ENCODE measurements at regions not wholly inside any gene's neighbourhood (a gene's known extent, or its start where the extent isn't known, plus 50 kb on each side); places are given as distances from the start of the nearest gene placed in this dataset.

DNA sequence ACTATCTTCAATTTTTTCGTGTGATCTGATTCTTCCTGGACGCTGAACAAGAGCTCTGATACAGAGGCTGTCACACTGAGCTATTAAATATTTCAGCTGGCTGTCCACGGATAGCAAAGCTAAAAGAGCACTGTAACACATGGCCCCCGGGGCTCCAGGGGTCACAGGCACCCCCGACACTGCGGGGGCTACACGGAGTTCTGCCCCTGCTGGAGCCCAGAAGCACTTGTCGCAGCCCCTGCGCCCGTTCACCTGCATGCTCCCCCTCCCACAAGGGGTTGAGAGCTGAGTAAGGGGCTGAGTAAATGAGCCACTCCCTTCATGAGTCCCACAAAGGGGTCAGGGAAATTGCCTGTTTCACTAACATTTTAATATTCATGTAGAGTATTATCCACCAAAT, 316.3 kb downstream of the TMEM167A start:
- DNase-seq, result no peak
- Mint-ChIP-seq H3K4me1 (no peaks in the 10 kb centered on the region), H3K4me3 (no peak overlapping the region), H3K36me3 (no peaks in the 10 kb centered on the region), H3K27me3 (no peaks in the 10 kb centered on the region), H3K27ac (no peak overlapping the region), H3K9me3 (no peaks in the 10 kb centered on the region)
- H3K9me3 ChIP-seq (ENCODE audit: control insufficient read depth in 2 of 2, low read length in 2 of 2), result no peaks in the 10 kb centered on the region
- no peaks in the 10 kb centered on the region for H3K36me3 ChIP-seq (ENCODE audit: control insufficient read depth, insufficient read depth, low read length)
- no peaks in the 10 kb centered on the region for H3K4me1 ChIP-seq (ENCODE audit: control insufficient read depth, insufficient read depth, low read length, poor library complexity, severe bottlenecking)
- no peak for ATAC-seq (ENCODE audit: low read depth in 2 of 2)
- no peak overlapping the region for H3K27ac ChIP-seq (ENCODE audit: insufficient read depth, low read length, poor library complexity, severe bottlenecking)
- no peak overlapping the region for H3K4me3 ChIP-seq (ENCODE audit: low read depth, low read length)
- H3K27me3 ChIP-seq (ENCODE audit: control insufficient read depth, insufficient read depth, low read length), result no peaks in the 10 kb centered on the region

DNA sequence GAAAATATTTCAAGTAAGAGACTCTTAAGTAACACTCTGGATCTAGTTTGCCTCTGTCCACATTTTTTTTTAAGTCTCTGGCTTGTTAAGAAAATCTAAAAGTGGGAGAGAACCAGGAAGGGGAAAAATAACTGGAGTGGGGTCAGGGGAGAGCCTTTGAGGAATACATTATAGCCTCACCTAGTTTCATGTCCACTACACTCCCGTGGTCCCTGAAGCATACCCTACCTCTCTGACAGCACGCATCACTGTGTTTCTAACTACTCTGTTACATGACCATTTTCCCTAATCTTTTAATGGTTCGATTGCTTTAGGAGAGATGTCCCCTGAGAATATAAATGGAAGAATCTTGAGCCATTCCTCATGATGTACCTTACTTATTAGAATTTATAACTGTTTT, 318.3 kb downstream of the TMEM167A start:
- H3K9me3 Mint-ChIP-seq, result no peaks in the 10 kb centered on the region
- no peak overlapping the region for H3K4me3 Mint-ChIP-seq
- no peak for DNase-seq
- Histone ChIP-seq H3K27ac (ENCODE audit: insufficient read depth, low read length, poor library complexity, severe bottlenecking) (no peak overlapping the region), H3K4me3 (ENCODE audit: low read depth, low read length) (no peak overlapping the region), H3K9me3 (ENCODE audit: control insufficient read depth in 2 of 2, low read length in 2 of 2) (no peaks in the 10 kb centered on the region), H3K36me3 (ENCODE audit: control insufficient read depth, insufficient read depth, low read length) (no peaks in the 10 kb centered on the region), H3K4me1 (ENCODE audit: control insufficient read depth, insufficient read depth, low read length, poor library complexity, severe bottlenecking) (no peaks in the 10 kb centered on the region), H3K27me3 (ENCODE audit: control insufficient read depth, insufficient read depth, low read length) (no peaks in the 10 kb centered on the region)
- no peaks in the 10 kb centered on the region for H3K36me3 Mint-ChIP-seq
- H3K27ac Mint-ChIP-seq, result no peak overlapping the region
- H3K27me3 Mint-ChIP-seq, result no peaks in the 10 kb centered on the region
- H3K4me1 Mint-ChIP-seq, result no peaks in the 10 kb centered on the region
- no peak for ATAC-seq (ENCODE audit: low read depth in 2 of 2)

DNA sequence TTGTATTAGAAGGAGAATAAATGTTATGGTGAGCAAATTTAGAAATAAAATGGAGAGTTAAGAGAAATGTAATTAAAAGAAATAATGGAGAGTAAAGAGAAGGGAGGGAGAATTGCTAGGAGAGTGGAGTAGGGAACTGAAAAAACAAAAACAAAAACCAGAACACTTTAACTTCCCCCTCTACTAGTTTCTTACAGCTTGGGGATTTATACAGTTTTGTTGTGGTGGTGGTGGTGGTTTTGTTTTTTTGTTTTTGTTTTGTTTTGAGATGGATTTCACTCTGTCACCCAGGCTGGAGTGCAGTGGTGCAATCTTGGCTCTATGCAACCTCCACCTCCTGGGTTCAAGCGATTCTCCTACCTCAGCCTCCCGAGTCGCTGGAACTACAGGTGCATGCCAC, 322.4 kb downstream of the TMEM167A start:
- no peaks in the 10 kb centered on the region for H3K9me3 ChIP-seq (ENCODE audit: control insufficient read depth in 2 of 2, low read length in 2 of 2)
- H3K4me3 ChIP-seq (ENCODE audit: low read depth, low read length), result no peak overlapping the region
- no peaks in the 10 kb centered on the region for H3K4me1 ChIP-seq (ENCODE audit: control insufficient read depth, insufficient read depth, low read length, poor library complexity, severe bottlenecking)
- H3K36me3 ChIP-seq (ENCODE audit: control insufficient read depth, insufficient read depth, low read length), result no peaks in the 10 kb centered on the region
- no peak overlapping the region for H3K4me3 Mint-ChIP-seq
- H3K27ac Mint-ChIP-seq, result no peak overlapping the region
- ATAC-seq (ENCODE audit: low read depth in 2 of 2) (no peak), DNase-seq (no peak)
- H3K27me3 ChIP-seq (ENCODE audit: control insufficient read depth, insufficient read depth, low read length), result no peaks in the 10 kb centered on the region
- H3K27ac ChIP-seq (ENCODE audit: insufficient read depth, low read length, poor library complexity, severe bottlenecking), result no peak overlapping the region
- no peaks in the 10 kb centered on the region for H3K27me3 Mint-ChIP-seq
- no peaks in the 10 kb centered on the region for H3K4me1 Mint-ChIP-seq
- H3K9me3 Mint-ChIP-seq, result peaks cover 0 to 6% (median 0%) of the 10 kb centered on the region in 7 donors
- no peaks in the 10 kb centered on the region for H3K36me3 Mint-ChIP-seq

DNA sequence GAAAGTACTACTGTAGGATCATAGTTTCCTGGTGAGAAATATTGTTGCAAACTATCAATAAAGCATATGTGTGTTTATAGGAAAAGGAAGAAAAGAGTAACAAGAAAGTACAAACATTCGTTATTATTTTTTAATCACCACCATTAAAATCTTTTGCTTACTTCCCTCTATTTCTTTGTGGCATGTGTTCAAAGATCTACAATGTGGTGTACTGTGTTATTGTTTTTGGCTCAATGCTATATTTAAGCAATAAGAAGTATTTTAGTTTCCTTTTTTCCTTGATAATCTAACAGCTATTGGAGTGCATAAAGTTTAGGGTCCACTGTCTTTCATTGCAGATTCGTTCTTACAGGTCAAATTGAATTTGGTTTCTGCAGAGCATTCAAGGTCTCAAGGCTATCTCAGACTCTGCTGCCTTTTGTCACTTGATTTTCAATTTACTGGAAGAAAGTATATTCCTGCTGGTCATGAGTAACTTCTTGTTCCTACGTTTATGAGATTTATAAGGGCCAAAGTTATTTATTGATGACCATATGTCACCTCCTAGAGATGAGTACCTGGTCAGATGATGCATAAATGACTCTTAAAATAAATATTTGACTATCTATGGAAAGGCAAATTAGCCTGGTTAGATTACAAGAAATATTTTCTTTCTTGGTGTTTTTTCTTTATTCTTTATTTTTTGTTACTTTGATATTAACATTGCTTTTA, 323.0 kb downstream of the TMEM167A start:
- no peak for DNase-seq
- Mint-ChIP-seq H3K4me3 (no peak overlapping the region), H3K27me3 (no peaks in the 10 kb centered on the region), H3K27ac (no peak overlapping the region), H3K4me1 (peaks cover 0 to 3% (median 0%) of the 10 kb centered on the region in 4 donors), H3K9me3 (peaks cover 0 to 6% (median 0%) of the 10 kb centered on the region in 7 donors), H3K36me3 (no peaks in the 10 kb centered on the region)
- Histone ChIP-seq H3K4me3 (ENCODE audit: low read depth, low read length) (no peak overlapping the region), H3K27ac (ENCODE audit: insufficient read depth, low read length, poor library complexity, severe bottlenecking) (no peak overlapping the region), H3K36me3 (ENCODE audit: control insufficient read depth, insufficient read depth, low read length) (no peaks in the 10 kb centered on the region), H3K27me3 (ENCODE audit: control insufficient read depth, insufficient read depth, low read length) (no peaks in the 10 kb centered on the region), H3K9me3 (ENCODE audit: control insufficient read depth in 2 of 2, low read length in 2 of 2) (no peaks in the 10 kb centered on the region), H3K4me1 (ENCODE audit: control insufficient read depth, insufficient read depth, low read length, poor library complexity, severe bottlenecking) (no peaks in the 10 kb centered on the region)
- no peak for ATAC-seq (ENCODE audit: low read depth in 2 of 2)

DNA sequence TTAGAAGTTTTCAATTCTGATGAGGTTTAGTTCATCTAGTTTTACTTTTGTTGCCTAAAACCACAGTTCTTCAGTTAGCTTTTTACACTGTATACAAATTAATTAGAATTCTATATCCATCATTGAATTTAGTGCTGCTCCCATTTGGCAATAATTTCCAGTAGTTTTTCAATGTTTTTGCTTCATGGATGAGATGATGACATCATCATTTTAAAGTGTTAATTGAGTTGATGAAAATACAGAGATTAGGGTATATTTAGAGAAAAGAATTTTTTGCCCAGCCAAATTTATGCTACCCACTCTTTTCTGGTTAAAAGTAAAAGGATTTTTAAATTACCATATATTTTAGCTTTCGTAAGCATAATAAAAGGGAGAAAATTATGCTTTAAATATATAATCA, 323.8 kb downstream of the TMEM167A start:
- Mint-ChIP-seq H3K27me3 (no peaks in the 10 kb centered on the region), H3K9me3 (peaks cover 0 to 6% (median 0%) of the 10 kb centered on the region in 7 donors), H3K36me3 (no peaks in the 10 kb centered on the region), H3K4me3 (no peak overlapping the region), H3K4me1 (peaks cover 0 to 11% (median 0%) of the 10 kb centered on the region in 4 donors), H3K27ac (no peak overlapping the region)
- H3K27me3 ChIP-seq (ENCODE audit: control insufficient read depth, insufficient read depth, low read length), result no peaks in the 10 kb centered on the region
- no peak overlapping the region for H3K4me3 ChIP-seq (ENCODE audit: low read depth, low read length)
- no peak for ATAC-seq (ENCODE audit: low read depth in 2 of 2)
- H3K36me3 ChIP-seq (ENCODE audit: control insufficient read depth, insufficient read depth, low read length), result no peaks in the 10 kb centered on the region
- no peaks in the 10 kb centered on the region for H3K9me3 ChIP-seq (ENCODE audit: control insufficient read depth in 2 of 2, low read length in 2 of 2)
- DNase-seq, result no peak
- no peaks in the 10 kb centered on the region for H3K4me1 ChIP-seq (ENCODE audit: control insufficient read depth, insufficient read depth, low read length, poor library complexity, severe bottlenecking)
- H3K27ac ChIP-seq (ENCODE audit: insufficient read depth, low read length, poor library complexity, severe bottlenecking), result no peak overlapping the region

DNA sequence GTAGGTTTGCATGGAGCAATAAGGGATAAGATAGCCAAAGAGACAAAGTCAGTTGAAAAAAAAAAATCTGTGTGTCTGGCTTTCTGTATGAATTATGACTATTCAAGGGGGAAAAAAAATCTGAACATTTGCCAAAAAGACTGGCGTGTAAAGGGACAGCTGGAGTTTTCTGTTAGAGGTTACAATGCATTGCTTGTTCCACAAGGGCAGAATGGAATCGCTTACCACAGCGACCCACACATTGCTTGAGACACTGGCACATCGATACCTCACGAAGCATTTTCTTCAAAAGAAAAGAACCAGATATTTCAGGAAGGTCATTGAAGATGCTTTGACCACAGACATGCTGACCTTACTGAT, 327.8 kb downstream of the TMEM167A start:
- ATAC-seq (ENCODE audit: low read depth in 2 of 2), result no peak
- no peaks in the 10 kb centered on the region for H3K36me3 ChIP-seq (ENCODE audit: control insufficient read depth, insufficient read depth, low read length)
- H3K27me3 ChIP-seq (ENCODE audit: control insufficient read depth, insufficient read depth, low read length), result no peaks in the 10 kb centered on the region
- H3K4me1 Mint-ChIP-seq, result peaks cover 0 to 14% (median 0%) of the 10 kb centered on the region in 4 donors
- no peaks in the 10 kb centered on the region for H3K27me3 Mint-ChIP-seq
- H3K36me3 Mint-ChIP-seq, result no peaks in the 10 kb centered on the region
- no peak overlapping the region for H3K4me3 Mint-ChIP-seq
- peaks cover 0 to 6% (median 0%) of the 10 kb centered on the region in 7 donors for H3K9me3 Mint-ChIP-seq
- no peaks in the 10 kb centered on the region for H3K9me3 ChIP-seq (ENCODE audit: control insufficient read depth in 2 of 2, low read length in 2 of 2)
- H3K4me1 ChIP-seq (ENCODE audit: control insufficient read depth, insufficient read depth, low read length, poor library complexity, severe bottlenecking), result no peaks in the 10 kb centered on the region
- DNase-seq, result no peak
- H3K4me3 ChIP-seq (ENCODE audit: low read depth, low read length), result no peak overlapping the region
- no peak overlapping the region for H3K27ac ChIP-seq (ENCODE audit: insufficient read depth, low read length, poor library complexity, severe bottlenecking)
- H3K27ac Mint-ChIP-seq, result no peak overlapping the region

DNA sequence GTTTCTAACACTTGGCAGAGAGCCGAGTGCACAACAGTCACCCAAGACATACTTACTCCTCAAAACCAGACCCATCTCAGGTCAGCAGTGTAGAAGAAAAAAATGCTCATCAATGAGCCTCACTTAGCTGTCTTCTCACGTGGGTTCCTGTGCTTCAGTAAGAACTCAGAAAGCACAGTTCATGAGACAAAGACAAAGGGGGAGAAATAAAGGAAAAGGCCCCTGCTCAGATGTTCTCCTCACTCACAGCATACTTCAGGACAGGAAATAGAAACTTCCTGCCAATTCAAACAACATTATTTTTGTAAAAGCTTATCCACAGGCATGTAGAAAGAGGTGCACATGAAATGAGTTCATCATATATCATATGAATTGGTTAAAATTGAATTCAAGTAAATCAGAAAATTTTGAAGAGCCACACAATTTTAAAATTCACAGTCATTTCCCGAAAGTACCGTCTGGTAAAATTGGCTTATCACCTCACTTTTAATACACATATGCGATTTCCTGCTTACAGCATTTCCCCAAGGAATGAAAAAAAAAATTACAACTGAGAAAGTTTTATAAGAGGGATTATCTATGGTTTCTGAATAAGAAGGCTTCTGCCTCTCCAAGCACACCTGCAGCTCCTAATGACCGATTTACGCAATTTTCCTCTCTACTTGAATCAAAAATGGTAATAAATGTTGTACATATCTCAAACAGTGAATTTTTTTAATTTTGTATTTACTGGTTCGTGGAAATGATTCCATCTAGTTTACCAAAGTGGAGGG, 328.3 kb downstream of the TMEM167A start:
- Histone ChIP-seq H3K4me1 (ENCODE audit: control insufficient read depth, insufficient read depth, low read length, poor library complexity, severe bottlenecking) (no peaks in the 10 kb centered on the region), H3K4me3 (ENCODE audit: low read depth, low read length) (no peak overlapping the region), H3K27me3 (ENCODE audit: control insufficient read depth, insufficient read depth, low read length) (no peaks in the 10 kb centered on the region), H3K36me3 (ENCODE audit: control insufficient read depth, insufficient read depth, low read length) (no peaks in the 10 kb centered on the region), H3K27ac (ENCODE audit: insufficient read depth, low read length, poor library complexity, severe bottlenecking) (no peak overlapping the region), H3K9me3 (ENCODE audit: control insufficient read depth in 2 of 2, low read length in 2 of 2) (no peaks in the 10 kb centered on the region)
- DNase-seq, result peak in 1 of 3 donors; percentile 1
- H3K4me3 Mint-ChIP-seq, result no peak overlapping the region
- H3K27ac Mint-ChIP-seq, result no peak overlapping the region
- H3K36me3 Mint-ChIP-seq, result no peaks in the 10 kb centered on the region
- no peak for ATAC-seq (ENCODE audit: low read depth in 2 of 2)
- H3K9me3 Mint-ChIP-seq, result peaks cover 0 to 6% (median 0%) of the 10 kb centered on the region in 7 donors
- H3K4me1 Mint-ChIP-seq, result peaks cover 0 to 14% (median 0%) of the 10 kb centered on the region in 4 donors
- H3K27me3 Mint-ChIP-seq, result no peaks in the 10 kb centered on the region

DNA sequence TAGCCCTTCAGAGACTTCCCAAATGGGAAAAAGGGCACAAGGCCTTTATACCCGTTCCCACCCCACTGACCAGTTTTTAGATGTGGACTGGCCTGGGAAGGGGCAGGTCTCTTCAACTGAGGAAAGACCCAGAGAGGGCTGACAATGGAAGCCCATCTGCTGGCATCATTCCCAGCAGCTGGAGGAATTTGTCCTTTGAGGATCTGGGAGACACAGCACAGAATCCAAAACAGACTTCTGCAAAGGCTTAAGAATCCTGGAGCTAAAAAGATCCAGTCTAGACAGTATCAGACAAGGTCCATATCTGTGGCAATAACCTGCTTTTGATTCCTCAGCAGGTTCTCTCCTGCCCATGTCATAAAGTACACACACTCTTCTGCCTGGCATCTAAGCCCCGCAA, 329.2 kb downstream of the TMEM167A start:
- no peak overlapping the region for H3K27ac Mint-ChIP-seq
- H3K4me1 Mint-ChIP-seq, result peaks cover 0 to 14% (median 0%) of the 10 kb centered on the region in 4 donors
- H3K4me3 Mint-ChIP-seq, result no peak overlapping the region

More for the DNA sequence above, 329.2 kb downstream of the TMEM167A start:
- Histone ChIP-seq H3K9me3 (ENCODE audit: control insufficient read depth in 2 of 2, low read length in 2 of 2) (no peaks in the 10 kb centered on the region), H3K4me1 (ENCODE audit: control insufficient read depth, insufficient read depth, low read length, poor library complexity, severe bottlenecking) (no peaks in the 10 kb centered on the region), H3K36me3 (ENCODE audit: control insufficient read depth, insufficient read depth, low read length) (no peaks in the 10 kb centered on the region), H3K27ac (ENCODE audit: insufficient read depth, low read length, poor library complexity, severe bottlenecking) (no peak overlapping the region), H3K27me3 (ENCODE audit: control insufficient read depth, insufficient read depth, low read length) (no peaks in the 10 kb centered on the region), H3K4me3 (ENCODE audit: low read depth, low read length) (no peak overlapping the region)
- ATAC-seq (ENCODE audit: low read depth in 2 of 2) (no peak), DNase-seq (no peak)
- H3K27me3 Mint-ChIP-seq, result no peaks in the 10 kb centered on the region
- peaks cover 0 to 6% (median 0%) of the 10 kb centered on the region in 7 donors for H3K9me3 Mint-ChIP-seq
- no peaks in the 10 kb centered on the region for H3K36me3 Mint-ChIP-seq
